Karpas-422 (cell line): ENCODE measurements at regions not wholly inside any gene's neighbourhood (a gene's known extent, or its start where the extent isn't known, plus 50 kb on each side); places are given as distances from the start of the nearest gene placed in this dataset.
A peak's percentile ranks its signal among the peaks of the same experiment; 100 is the strongest.

Experiments used
- DNase-seq: peaks from one replicate; pipeline ENCODE4 v3.0.0-alpha.2; 2015
- H2AFZ ChIP-seq: fragments of 200-600 bp; sonication (generic); 2 replicates; pipeline ENCODE4 v1.6.1; 2014; ENCODE audit warnings: antibody characterized with exemption, low read length, mixed read lengths
- H3K27ac ChIP-seq: fragments of 200-600 bp; sonication (generic); 2 replicates; pipeline ENCODE4 v1.5.1; 2014; ENCODE audit warnings: mild to moderate bottlenecking, low read length, moderate library complexity
- H3K27me3 ChIP-seq: fragments of 200-600 bp; sonication (generic); 2 replicates; pipeline ENCODE4 v1.6.1; 2014; ENCODE audit warnings: low read length, mixed read lengths
- H3K36me3 ChIP-seq: fragments of 200-600 bp; sonication (generic); 2 replicates; pipeline ENCODE4 v1.6.1; 2014; ENCODE audit warnings: low read length, mixed read lengths; ENCODE audit not compliant: insufficient read depth
- H3K4me1 ChIP-seq: fragments of 200-600 bp; sonication (generic); 2 replicates; pipeline ENCODE4 v1.6.1; 2014; ENCODE audit warnings: mild to moderate bottlenecking, low read length, mixed read lengths
- H3K4me2 ChIP-seq: fragments of 200-600 bp; sonication (generic); 2 replicates; pipeline ENCODE4 v1.6.1; 2014; ENCODE audit warnings: low read length, low read depth, mild to moderate bottlenecking; ENCODE audit not compliant: poor library complexity, severe bottlenecking
- H3K4me3 ChIP-seq: fragments of 200-600 bp; sonication (generic); 2 replicates; pipeline ENCODE4 v1.5.1; 2014; ENCODE audit warnings: mild to moderate bottlenecking, antibody characterized with exemption, low read length, mixed read lengths
- H3K79me2 ChIP-seq: fragments of 200-600 bp; sonication (generic); 2 replicates; pipeline ENCODE4 v1.6.1; 2014; ENCODE audit warnings: mild to moderate bottlenecking, low read length, mixed read lengths
- H3K9ac ChIP-seq: fragments of 200-600 bp; sonication (generic); 2 replicates; pipeline ENCODE4 v1.6.0; 2014; ENCODE audit warnings: low read length
- H3K9me2 ChIP-seq: fragments of 200-600 bp; sonication (generic), shearing (Covaris generic); replicated peaks from 2 replicates; pipeline ENCODE4 v1.6.0; 2014; ENCODE audit warnings: mild to moderate bottlenecking, low read length, moderate library complexity; ENCODE audit not compliant: insufficient read depth
- H3K9me3 ChIP-seq: fragments of 300-700, 200-600 bp; sonication (generic); 2 replicates; pipeline ENCODE4 v1.6.1; 2014; ENCODE audit warnings: low read length, mixed read lengths
- H4K20me1 ChIP-seq: fragments of 200-600 bp; sonication (generic); 2 replicates; pipeline ENCODE4 v1.6.1; 2014; ENCODE audit warnings: mild to moderate bottlenecking, antibody characterized with exemption, low read length, low read depth; ENCODE audit not compliant: insufficient read depth

- H3K9me2 ChIP-seq = no peaks in the 10 kb centered on the region
- no peak overlapping the region for H3K4me3 ChIP-seq
These were observed 109.8 kb upstream of the HDX start for GRCh38 chrX:84611843-84612636.

GRCh38 chrX:84634201-84634782 is 132.0 kb upstream of the HDX start:
- no peak for DNase-seq
- H3K4me2 ChIP-seq = no peak overlapping the region
- no peak overlapping the region for H3K4me3 ChIP-seq
- H3K9ac ChIP-seq = no peak overlapping the region
- no peaks in the 10 kb centered on the region for H3K79me2 ChIP-seq
- no peaks in the 10 kb centered on the region; the same call in 1 of the 2 replicates for H3K9me3 ChIP-seq
- H4K20me1 ChIP-seq = no peaks in the 10 kb centered on the region
- no peaks in the 10 kb centered on the region for H3K4me1 ChIP-seq
- no peak overlapping the region for H3K27ac ChIP-seq
- H3K27me3 ChIP-seq = no peaks in the 10 kb centered on the region
- no peaks in the 10 kb centered on the region; the same call in 1 of the 2 replicates for H3K36me3 ChIP-seq
- H3K9me2 ChIP-seq = no peaks in the 10 kb centered on the region
- no peak overlapping the region for H2AFZ ChIP-seq

More at GRCh38 chrX:84611843-84612636, 109.8 kb upstream of the HDX start:
- H3K9ac ChIP-seq = no peak overlapping the region
- no peaks in the 10 kb centered on the region for H3K9me3 ChIP-seq
- no peaks in the 10 kb centered on the region for H3K36me3 ChIP-seq
- DNase-seq = no peak
- H2AFZ ChIP-seq = no peak overlapping the region
- no peaks in the 10 kb centered on the region for H4K20me1 ChIP-seq
- no peaks in the 10 kb centered on the region for H3K27me3 ChIP-seq
- H3K4me1 ChIP-seq = no peaks in the 10 kb centered on the region
- no peak overlapping the region for H3K4me2 ChIP-seq
- H3K27ac ChIP-seq = no peak overlapping the region
- H3K79me2 ChIP-seq = no peaks in the 10 kb centered on the region

GRCh38 chrX:84666086-84666485 is 163.8 kb upstream of the HDX start:
- no peak overlapping the region for H3K4me2 ChIP-seq
- no peaks in the 10 kb centered on the region for H3K36me3 ChIP-seq
- peak overlapping the region; percentile 37; the same call in 1 of the 2 replicates for H2AFZ ChIP-seq
- no peaks in the 10 kb centered on the region for H3K27me3 ChIP-seq
- no peak overlapping the region for H3K27ac ChIP-seq
- no peaks in the 10 kb centered on the region for H3K9me2 ChIP-seq
- no peaks in the 10 kb centered on the region for H4K20me1 ChIP-seq
- peaks cover 6% of the 10 kb centered on the region; the same call in 1 of the 2 replicates for H3K9me3 ChIP-seq
- no peaks in the 10 kb centered on the region for H3K4me1 ChIP-seq
- DNase-seq = no peak
- H3K9ac ChIP-seq = no peak overlapping the region
- no peaks in the 10 kb centered on the region for H3K79me2 ChIP-seq
- H3K4me3 ChIP-seq = no peak overlapping the region

- Histone ChIP-seq H3K79me2 (no peaks in the 10 kb centered on the region), H2AFZ (no peak overlapping the region), H3K36me3 (no peaks in the 10 kb centered on the region), H3K27me3 (no peaks in the 10 kb centered on the region), H3K4me1 (no peaks in the 10 kb centered on the region), H3K9me3 (no peaks in the 10 kb centered on the region), H4K20me1 (no peaks in the 10 kb centered on the region), H3K9ac (no peak overlapping the region), H3K4me2 (no peak overlapping the region), H3K27ac (no peak overlapping the region), H3K9me2 (no peaks in the 10 kb centered on the region), H3K4me3 (no peak overlapping the region)
- no peak for DNase-seq
These were observed 188.0 kb upstream of the HDX start for GRCh38 chrX:84690228-84690627.

- DNase-seq = no peak
- no peak overlapping the region for H3K9ac ChIP-seq
- no peak overlapping the region for H3K27ac ChIP-seq
- H3K9me2 ChIP-seq = no peaks in the 10 kb centered on the region
- H3K4me2 ChIP-seq = no peak overlapping the region
- H3K27me3 ChIP-seq = no peaks in the 10 kb centered on the region
- no peaks in the 10 kb centered on the region for H3K36me3 ChIP-seq
- no peak overlapping the region for H2AFZ ChIP-seq
- H3K4me3 ChIP-seq = no peak overlapping the region
- H4K20me1 ChIP-seq = no peaks in the 10 kb centered on the region
- no peaks in the 10 kb centered on the region for H3K79me2 ChIP-seq
- no peaks in the 10 kb centered on the region for H3K9me3 ChIP-seq
- H3K4me1 ChIP-seq = peaks cover 10% of the 10 kb centered on the region
These were observed 207.7 kb upstream of the HDX start for GRCh38 chrX:84709987-84710386.

GRCh38 chrX:84710611-84711010 is 208.4 kb upstream of the HDX start:
- Histone ChIP-seq H4K20me1 (no peaks in the 10 kb centered on the region), H3K4me3 (no peak overlapping the region), H3K4me2 (no peak overlapping the region), H3K9me2 (no peaks in the 10 kb centered on the region), H3K79me2 (no peaks in the 10 kb centered on the region), H3K36me3 (no peaks in the 10 kb centered on the region), H3K4me1 (peaks cover 17% of the 10 kb centered on the region), H2AFZ (no peak overlapping the region), H3K27me3 (no peaks in the 10 kb centered on the region), H3K9ac (no peak overlapping the region), H3K9me3 (no peaks in the 10 kb centered on the region), H3K27ac (no peak overlapping the region)
- DNase-seq = peak; percentile 29

GRCh38 chrX:84712621-84713020 is 210.4 kb upstream of the HDX start:
- H3K79me2 ChIP-seq = no peaks in the 10 kb centered on the region
- H4K20me1 ChIP-seq = no peaks in the 10 kb centered on the region
- H3K9ac ChIP-seq = no peak overlapping the region
- no peak for DNase-seq
- H3K9me2 ChIP-seq = no peaks in the 10 kb centered on the region
- no peak overlapping the region for H3K4me3 ChIP-seq
- H3K36me3 ChIP-seq = no peaks in the 10 kb centered on the region
- no peak overlapping the region for H2AFZ ChIP-seq
- H3K27ac ChIP-seq = no peak overlapping the region
- no peaks in the 10 kb centered on the region for H3K9me3 ChIP-seq
- H3K27me3 ChIP-seq = no peaks in the 10 kb centered on the region
- no peak overlapping the region for H3K4me2 ChIP-seq
- H3K4me1 ChIP-seq = peaks cover 37% of the 10 kb centered on the region

GRCh38 chrX:84715315-84715714 is 213.1 kb upstream of the HDX start:
- DNase-seq = peak; percentile 71
- H2AFZ ChIP-seq = peak overlapping the region; percentile 31; the same call in 1 of the 2 replicates

More at GRCh38 chrX:84715315-84715714, 213.1 kb upstream of the HDX start:
- Histone ChIP-seq H3K79me2 (peaks cover 10% of the 10 kb centered on the region; the same call in 1 of the 2 replicates), H3K27ac (peak overlapping the region; percentile 79), H3K4me2 (peak overlapping the region; percentile 59), H3K36me3 (no peaks in the 10 kb centered on the region), H3K9me3 (no peaks in the 10 kb centered on the region), H3K9me2 (no peaks in the 10 kb centered on the region), H3K27me3 (no peaks in the 10 kb centered on the region), H3K9ac (no peak overlapping the region), H3K4me1 (peaks cover 50% of the 10 kb centered on the region), H3K4me3 (0 out of 2 replicates have a peak overlapping the region, but pooled peaks have one; percentile 57), H4K20me1 (no peaks in the 10 kb centered on the region)
